Right lobe of liver (tissue), 6 donors: ENCODE measurements at regions not wholly inside any gene's neighbourhood (a gene's known extent, or its start where the extent isn't known, plus 50 kb on each side); places are given as distances from the start of the nearest gene placed in this dataset.

Source experiments
- ATAC-seq, 4 donors: fragments of 200-7000 bp; cut with Tn5 transposase; one replicate each; pipeline ENCODE4 v1.9.1; 2020; ENCODE audit warnings: mild to moderate bottlenecking in 4 of 4, moderate library complexity in 4 of 4
- DNase-seq, 3 donors: peaks; one replicate each; pipeline ENCODE4 v3.0.0-alpha.2; 2020
- H3K27ac ChIP-seq, 3 donors: fragments of 200-600 bp; one replicate each; pipeline ENCODE4 v1.8.0; 2022
- H3K27me3 ChIP-seq, 2 donors: fragments of 200-600 bp; one replicate each; pipeline ENCODE4 v1.8.0; 2022
- H3K36me3 ChIP-seq, 4 donors: fragments of 200-600 bp; sonication (generic) in 1 of 4; one replicate each; pipeline versions ENCODE4 v1.5.1 to v1.8.0; 2017 to 2022; ENCODE audit warnings: control low read depth in 1 of 4
- H3K4me1 ChIP-seq, 4 donors: fragments of 200-600 bp; sonication (generic) in 1 of 4; one replicate each; pipeline versions ENCODE4 v1.5.1 to v1.8.0; 2017 to 2022; ENCODE audit warnings: control low read depth in 1 of 4
- H3K4me3 ChIP-seq, 3 donors: fragments of 200-600 bp; one replicate each; pipeline ENCODE4 v1.8.0; 2022
- H3K9me3 ChIP-seq, 4 donors: fragments of 200-600 bp; sonication (generic) in 1 of 4; one replicate each; pipeline versions ENCODE4 v1.5.1 to v1.8.0; 2017 to 2022; ENCODE audit warnings: control low read depth in 1 of 4
- CTCF ChIP-seq, 4 donors: fragments of 200-600 bp in 3 of 4; fragments of 450-650 bp in 1 of 4; IDR thresholded peaks; one replicate each; pipeline versions ENCODE4 v1.5.1 to v1.8.0; 2016 to 2022; ENCODE audit warnings: antibody characterized with exemption in 4 of 4, mild to moderate bottlenecking in 2 of 4
- POLR2A ChIP-seq: fragments of 450-650 bp; IDR thresholded peaks from one replicate; pipeline ENCODE4 v1.6.1; 2017; ENCODE audit warnings: antibody characterized with exemption, mild to moderate bottlenecking
- WGBS: methylation state at CpG from one replicate; pipeline ENCODE4 v1.1.6; 2018; ENCODE audit warnings: low coverage, low lambda C conversion rate; ENCODE audit not compliant: insufficient coverage; ENCODE audit errors: missing lambda C conversion rate; 5-methylcytosine and 5-hydroxymethylcytosine counted together
- intact Hi-C, 2 donors: fragments of 100-400 bp; cut with DNase I; formaldehyde crosslinking; loops; one replicate each; pipeline versions ENCODE4 v1.11.2 to v1.14.1; 2022
- donor health status: DM: no; HTN: yes; CAD: no.
- donor health status: DM: no; HTN: no; CAD: no.
- donor health status: DM: no; HTN: no; CAD: no.
- donor health status: DM: no; HTN: yes; CAD: no.
- donor health status: DM: no; HTN: yes; CAD: no.

- ATAC-seq (no peak), DNase-seq (no peak)
- 52% methylated on average over 5 of the region's 8 CpGs for WGBS
- Histone ChIP-seq H3K27me3 (no peaks in the 10 kb centered on the region), H3K27ac (no peak overlapping the region), H3K36me3 (no peaks in the 10 kb centered on the region), H3K4me3 (no peak overlapping the region), H3K9me3 (no peaks in the 10 kb centered on the region), H3K4me1 (no peaks in the 10 kb centered on the region)
- intact Hi-C loops, result no loop called here
- TF ChIP-seq POLR2A, result no peak
- TF ChIP-seq CTCF (IDR thresholded peaks at IDR 0.05), result no peak
Observed at GRCh38 chr11:119497717-119498116, 74.7 kb upstream of the THY1 start.

- ATAC-seq, result no peak
- Histone ChIP-seq H3K9me3 (no peaks in the 10 kb centered on the region), H3K36me3 (no peaks in the 10 kb centered on the region), H3K4me1 (no peaks in the 10 kb centered on the region), H3K27me3 (no peaks in the 10 kb centered on the region), H3K4me3 (no peak overlapping the region), H3K27ac (no peak overlapping the region)
- TF ChIP-seq CTCF (IDR thresholded peaks at IDR 0.05) (no peak), POLR2A (no peak)
- no peak for DNase-seq
- WGBS, result 19% methylated on average over 2 of the region's 2 CpGs
- intact Hi-C loops, result no loop called here
Observed at GRCh38 chr11:119496997-119497396, 74.0 kb upstream of the THY1 start.

DNA sequence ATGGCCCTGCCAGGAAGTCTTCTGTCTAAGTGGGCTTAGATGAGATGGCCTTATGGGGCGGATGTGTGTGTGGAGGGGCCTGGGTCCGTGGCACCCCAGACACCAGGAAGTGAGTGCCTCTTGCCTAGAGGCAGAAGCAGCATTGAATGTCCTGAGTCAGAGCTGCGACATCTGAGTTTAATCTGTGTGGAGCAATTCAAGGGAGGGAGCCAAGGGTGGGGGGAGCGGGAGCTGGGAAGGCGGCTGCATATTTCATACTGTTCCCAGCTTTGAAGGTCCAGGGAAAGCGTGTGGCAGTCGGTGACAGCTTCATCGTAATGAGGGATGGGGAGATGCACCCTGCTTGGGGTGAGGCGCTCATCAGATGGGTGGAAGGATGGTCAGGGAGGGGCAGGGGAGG lies 73.5 kb upstream of the THY1 start:
- H3K4me1 ChIP-seq, result no peaks in the 10 kb centered on the region
- H3K4me3 ChIP-seq, result no peak overlapping the region
- 71% methylated on average over 7 of the region's 9 CpGs for WGBS
- H3K27ac ChIP-seq, result no peak overlapping the region
- H3K27me3 ChIP-seq, result no peaks in the 10 kb centered on the region
- ATAC-seq, result no peak
- no peaks in the 10 kb centered on the region for H3K36me3 ChIP-seq
- intact Hi-C loops, result no loop called here
- TF ChIP-seq POLR2A (no peak), CTCF (IDR thresholded peaks at IDR 0.05) (no peak)
- H3K9me3 ChIP-seq, result no peaks in the 10 kb centered on the region
- no peak for DNase-seq

DNA sequence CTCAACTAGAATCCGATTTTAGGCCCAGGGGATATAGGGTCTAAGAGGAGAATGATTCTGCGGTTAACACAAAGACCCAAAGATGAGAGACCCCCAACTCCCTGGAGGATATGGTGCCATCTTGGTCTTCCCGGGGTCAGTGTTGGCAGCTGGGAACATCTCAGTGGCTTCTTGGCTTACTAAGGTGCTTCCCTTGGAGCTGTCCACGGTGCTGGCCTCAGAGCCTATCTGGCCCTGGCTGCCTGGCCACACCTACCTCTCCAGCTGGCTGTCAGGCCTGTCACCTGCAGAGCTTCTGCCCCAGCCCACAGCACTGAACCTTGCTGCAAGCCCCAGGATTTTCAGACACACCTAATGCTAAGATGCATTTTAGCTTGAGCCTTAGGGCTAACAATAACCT lies 70.7 kb upstream of the THY1 start:
- DNase-seq (no peak), ATAC-seq (peak in 3 of 4 donors; percentile 21 to 52 (median 23))
- no peak for TF ChIP-seq CTCF (IDR thresholded peaks at IDR 0.05)
- TF ChIP-seq POLR2A, result no peak
- intact Hi-C loops, result no loop called here
- H3K4me1 ChIP-seq, result no peaks in the 10 kb centered on the region
- no peaks in the 10 kb centered on the region for H3K27me3 ChIP-seq
- 0% methylated on average over 1 of the region's 4 CpGs for WGBS
- no peak overlapping the region for H3K27ac ChIP-seq
- no peak overlapping the region for H3K4me3 ChIP-seq
- no peaks in the 10 kb centered on the region for H3K9me3 ChIP-seq
- H3K36me3 ChIP-seq, result no peaks in the 10 kb centered on the region
